Tibial nerve (tissue), 4 donors: ENCODE measurements at regions not wholly inside any gene's neighbourhood (a gene's known extent, or its start where the extent isn't known, plus 50 kb on each side); places are given as distances from the start of the nearest gene placed in this dataset.

Experiments
- DNase-seq, 2 donors: peaks; one replicate each; pipeline ENCODE4 v3.0.0-alpha.2; 2019; ENCODE audit warnings: low spot score in 2 of 2
- H3K27ac ChIP-seq, 4 donors: fragments of 200-600 bp; sonication (generic) in 3 of 4; one replicate each; pipeline ENCODE4 v1.5.1; 2017 to 2019; ENCODE audit warnings: mild to moderate bottlenecking in 1 of 4
- H3K27me3 ChIP-seq, 2 donors: fragments of 200-600 bp; sonication (generic) in 1 of 2; one replicate each; pipeline versions ENCODE4 v1.5.1 to v1.6.0; 2017 to 2019
- H3K36me3 ChIP-seq, 3 donors: fragments of 200-600 bp; sonication (generic); one replicate each; pipeline ENCODE4 v1.5.1; 2018 to 2019
- H3K4me1 ChIP-seq, 4 donors: fragments of 200-600 bp; sonication (generic) in 3 of 4; one replicate each; pipeline ENCODE4 v1.5.1; 2017 to 2019
- H3K4me3 ChIP-seq, 4 donors: fragments of 200-600 bp; sonication (generic) in 3 of 4; one replicate each; pipeline ENCODE4 v1.5.1; 2017 to 2019; ENCODE audit warnings: mild to moderate bottlenecking in 1 of 4, moderate library complexity in 1 of 4
- H3K9me3 ChIP-seq, 4 donors: fragments of 200-600 bp; sonication (generic) in 3 of 4; one replicate each; pipeline ENCODE4 v1.5.1; 2017 to 2019
- CTCF ChIP-seq, 5 experiments: fragments of 200-600 bp in 3 of 5; fragments of 450-650 bp in 2 of 5; sonication (generic) in 3 of 5; IDR thresholded peaks; one replicate each; pipeline ENCODE4 v1.5.1; 2016 to 2019; ENCODE audit warnings: antibody characterized with exemption in 5 of 5, mild to moderate bottlenecking in 3 of 5, moderate library complexity in 2 of 5
- EP300 ChIP-seq, 2 donors: sonication (generic); formaldehyde crosslinking; IDR thresholded peaks; one replicate each; pipeline ENCODE4 v1.6.1; 2017; ENCODE audit warnings: antibody characterized with exemption in 2 of 2, mild to moderate bottlenecking in 1 of 2
- POLR2A ChIP-seq, 2 donors: fragments of 450-650 bp; IDR thresholded peaks; one replicate each; pipeline ENCODE4 v1.6.1; 2017; ENCODE audit warnings: antibody characterized with exemption in 2 of 2, mild to moderate bottlenecking in 2 of 2, moderate library complexity in 2 of 2
- WGBS, 2 donors: methylation state at CpG; one replicate each; pipeline ENCODE4 v1.1.5; 2018; 5-methylcytosine and 5-hydroxymethylcytosine counted together

GRCh38 chrX:34576864-34577263 is 80.2 kb downstream of the TMEM47 start:
- DNase-seq: no peak
- Histone ChIP-seq H3K9me3 (no peaks in the 10 kb centered on the region), H3K4me1 (no peaks in the 10 kb centered on the region), H3K27me3 (peaks cover 0 to 4% of the 10 kb centered on the region in 2 donors), H3K36me3 (no peaks in the 10 kb centered on the region), H3K4me3 (no peak overlapping the region), H3K27ac (no peak overlapping the region)
- TF ChIP-seq EP300 (IDR thresholded peaks at IDR 0.05): no peak
- no peak for TF ChIP-seq POLR2A (IDR thresholded peaks at IDR 0.05)
- no peak for TF ChIP-seq CTCF (IDR thresholded peaks at IDR 0.05)

GRCh38 chrX:34565981-34566380 is 91.1 kb downstream of the TMEM47 start:
- Histone ChIP-seq H3K4me1 (no peaks in the 10 kb centered on the region), H3K27me3 (no peaks in the 10 kb centered on the region), H3K27ac (no peak overlapping the region), H3K36me3 (no peaks in the 10 kb centered on the region), H3K9me3 (peaks cover 0 to 9% (median 0%) of the 10 kb centered on the region in 4 donors), H3K4me3 (no peak overlapping the region)
- WGBS, 2 donors: 44 to 79% methylated on average over 2 of the region's 2 CpGs
- TF ChIP-seq CTCF (IDR thresholded peaks at IDR 0.05) (no peak), EP300 (IDR thresholded peaks at IDR 0.05) (no peak), POLR2A (IDR thresholded peaks at IDR 0.05) (no peak)
- no peak for DNase-seq

GRCh38 chrX:34563804-34564203 is 93.3 kb downstream of the TMEM47 start:
- Histone ChIP-seq H3K4me3 (no peak overlapping the region), H3K4me1 (no peaks in the 10 kb centered on the region), H3K36me3 (no peaks in the 10 kb centered on the region), H3K9me3 (peaks cover 0 to under 1% (median 0%) of the 10 kb centered on the region in 4 donors), H3K27me3 (no peaks in the 10 kb centered on the region), H3K27ac (no peak overlapping the region)
- TF ChIP-seq EP300 (IDR thresholded peaks at IDR 0.05) (no peak), POLR2A (IDR thresholded peaks at IDR 0.05) (no peak), CTCF (IDR thresholded peaks at IDR 0.05) (no peak)
- DNase-seq: no peak
- WGBS, 2 donors: 67 to 87% methylated on average over 1 of the region's 1 CpG

GRCh38 chrX:34563061-34563460 is 94.0 kb downstream of the TMEM47 start:
- no peak overlapping the region for H3K4me3 ChIP-seq
- H3K4me1 ChIP-seq: no peaks in the 10 kb centered on the region
- 41 to 57% methylated on average over 2 of the region's 2 CpGs for WGBS, 2 donors
- H3K27me3 ChIP-seq: no peaks in the 10 kb centered on the region
- no peak for DNase-seq
- no peak for TF ChIP-seq POLR2A (IDR thresholded peaks at IDR 0.05)
- no peak for TF ChIP-seq CTCF (IDR thresholded peaks at IDR 0.05)
- TF ChIP-seq EP300 (IDR thresholded peaks at IDR 0.05): no peak
- no peaks in the 10 kb centered on the region for H3K9me3 ChIP-seq
- H3K27ac ChIP-seq: no peak overlapping the region
- no peaks in the 10 kb centered on the region for H3K36me3 ChIP-seq

GRCh38 chrX:34562006-34562405 is 95.1 kb downstream of the TMEM47 start:
- H3K4me1 ChIP-seq: no peaks in the 10 kb centered on the region
- no peak overlapping the region for H3K4me3 ChIP-seq
- no peak overlapping the region for H3K27ac ChIP-seq
- TF ChIP-seq CTCF (IDR thresholded peaks at IDR 0.05) (no peak), POLR2A (IDR thresholded peaks at IDR 0.05) (no peak), EP300 (IDR thresholded peaks at IDR 0.05) (no peak)
- DNase-seq: no peak
- H3K27me3 ChIP-seq: no peaks in the 10 kb centered on the region
- no peaks in the 10 kb centered on the region for H3K9me3 ChIP-seq
- no peaks in the 10 kb centered on the region for H3K36me3 ChIP-seq
